ENCODE measurements at regions not wholly inside any gene's neighbourhood (a gene's known extent, or its start where the extent isn't known, plus 50 kb on each side); places are given as distances from the start of the nearest gene placed in this dataset.
A peak's percentile ranks its signal among the peaks of the same experiment; 100 is the strongest.

DNA sequence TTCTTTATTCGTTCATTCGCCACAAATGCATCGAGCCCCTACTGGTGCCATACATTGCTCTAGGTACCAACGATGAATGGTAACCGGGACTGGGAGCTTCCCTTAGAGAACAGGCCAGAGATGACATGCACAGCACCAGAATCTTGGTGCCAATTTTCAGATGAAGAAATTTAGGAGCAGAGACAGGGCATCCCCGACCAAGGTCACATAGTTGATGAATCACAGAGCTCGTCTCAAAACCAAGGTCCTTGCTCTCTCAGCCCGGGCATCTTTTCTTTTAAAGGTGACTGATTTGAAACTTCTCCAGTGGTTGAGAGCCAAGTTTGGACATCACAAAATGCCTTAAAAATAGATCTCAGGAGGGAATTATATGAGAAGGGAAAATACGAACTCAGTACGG, 73.2 kb upstream of the C16orf82 start:
- no peaks in the 10 kb centered on the region for H3K36me3 ChIP-seq
- H3K4me1 ChIP-seq: no peaks in the 10 kb centered on the region
- no peak overlapping the region for H3K4me3 ChIP-seq
- H3K27ac ChIP-seq: peak overlapping the region in 1 of 4 donors; percentile 1
- H3K9me3 ChIP-seq: no peaks in the 10 kb centered on the region
- DNase-seq: no peak
- TF ChIP-seq CTCF (IDR thresholded peaks at IDR 0.05) (no peak), POLR2A (IDR thresholded peaks at IDR 0.05) (no peak)
- H3K27me3 ChIP-seq: no peaks in the 10 kb centered on the region

DNA sequence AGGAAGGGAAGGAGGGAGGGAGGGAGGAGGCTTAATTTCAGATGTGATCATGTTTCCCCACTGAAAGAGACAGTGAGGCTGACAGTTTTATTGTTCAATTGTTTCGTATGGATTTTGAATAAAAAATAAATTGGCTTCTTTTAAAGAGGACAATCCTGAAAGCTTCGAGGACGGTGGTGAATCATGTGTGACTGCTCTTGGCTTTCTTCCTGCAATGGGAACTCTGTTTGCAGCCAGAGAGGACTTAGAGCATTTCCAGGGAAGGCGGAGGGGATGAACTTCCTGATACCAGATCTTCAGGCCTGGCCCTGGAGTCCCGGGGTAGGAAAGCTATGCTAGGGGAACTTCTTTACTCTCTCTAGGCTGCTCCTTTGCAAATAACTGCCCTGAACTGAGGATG, 72.8 kb upstream of the C16orf82 start:
- Histone ChIP-seq H3K4me1 (no peaks in the 10 kb centered on the region), H3K36me3 (no peaks in the 10 kb centered on the region), H3K27me3 (no peaks in the 10 kb centered on the region), H3K9me3 (no peaks in the 10 kb centered on the region), H3K27ac (peak overlapping the region in 1 of 4 donors; percentile 1), H3K4me3 (no peak overlapping the region)
- TF ChIP-seq POLR2A (IDR thresholded peaks at IDR 0.05) (no peak), CTCF (IDR thresholded peaks at IDR 0.05) (no peak)
- no peak for DNase-seq

DNA sequence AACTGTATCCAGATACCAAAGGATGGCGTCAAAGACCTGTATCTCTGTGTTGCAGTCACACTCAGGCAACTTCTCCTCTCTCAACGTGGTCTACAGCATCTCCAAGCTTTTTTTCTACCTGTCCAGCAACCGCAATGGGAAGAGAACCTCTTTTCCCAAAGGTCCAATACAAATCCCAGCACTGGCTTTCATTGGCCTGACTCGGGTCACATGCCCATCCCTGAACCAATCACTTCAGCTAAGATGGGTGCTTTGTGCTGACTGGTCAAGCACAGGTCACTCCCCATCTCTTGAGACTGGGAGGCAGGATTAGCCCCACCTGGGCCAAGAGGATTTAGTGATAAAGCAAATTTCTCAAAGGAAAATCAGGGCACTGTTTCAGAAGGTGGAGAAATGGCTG, 71.2 kb upstream of the C16orf82 start:
- TF ChIP-seq POLR2A (IDR thresholded peaks at IDR 0.05): no peak
- TF ChIP-seq CTCF (IDR thresholded peaks at IDR 0.05): no peak
- no peak for DNase-seq
- no peaks in the 10 kb centered on the region for H3K27me3 ChIP-seq
- H3K9me3 ChIP-seq: no peaks in the 10 kb centered on the region
- H3K4me3 ChIP-seq: no peak overlapping the region
- no peak overlapping the region for H3K27ac ChIP-seq
- no peaks in the 10 kb centered on the region for H3K4me1 ChIP-seq
- H3K36me3 ChIP-seq: no peaks in the 10 kb centered on the region

DNA sequence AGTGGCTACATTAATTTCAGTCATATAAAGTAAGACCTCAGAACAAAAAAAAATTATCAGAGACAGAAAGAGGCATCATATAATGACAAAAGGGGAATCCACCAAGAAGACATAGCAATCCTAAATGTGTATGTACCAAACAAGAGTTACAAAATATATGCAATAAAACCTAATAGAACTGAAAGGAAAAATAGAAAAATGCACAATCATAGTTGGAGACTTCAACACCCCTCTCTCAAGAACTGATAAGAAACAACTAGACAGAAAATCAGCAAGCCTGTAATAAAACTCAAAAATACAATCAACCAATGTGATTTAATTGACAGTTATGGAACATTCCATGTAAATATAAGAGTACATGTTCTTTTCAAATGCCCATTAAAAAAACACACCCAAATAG, 61.3 kb upstream of the C16orf82 start:
- Histone ChIP-seq H3K36me3 (no peaks in the 10 kb centered on the region), H3K27ac (no peak overlapping the region)
- no peak for DNase-seq

More for the DNA sequence above, 61.3 kb upstream of the C16orf82 start:
- Histone ChIP-seq H3K4me3 (no peak overlapping the region), H3K4me1 (no peaks in the 10 kb centered on the region), H3K27me3 (no peaks in the 10 kb centered on the region), H3K9me3 (no peaks in the 10 kb centered on the region)
- TF ChIP-seq CTCF (IDR thresholded peaks at IDR 0.05): no peak
- TF ChIP-seq POLR2A (IDR thresholded peaks at IDR 0.05): no peak
